ENCODE measurements at regions not wholly inside any gene's neighbourhood (a gene's known extent, or its start where the extent isn't known, plus 50 kb on each side); places are given as distances from the start of the nearest gene placed in this dataset.

- no peak for DNase-seq
- Mint-ChIP-seq H3K27me3 (no peaks in the 10 kb centered on the region), H3K4me1 (no peaks in the 10 kb centered on the region), H3K9me3 (no peaks in the 10 kb centered on the region), H3K4me3 (no peak overlapping the region), H3K27ac (no peak overlapping the region), H3K36me3 (ENCODE audit: low read depth) (no peaks in the 10 kb centered on the region)
- ChIA-PET POLR2A (no interaction called here), CTCF (no interaction called here)
Measured at GRCh38 chr5:93250424-93250823, 330.6 kb downstream of the NR2F1-AS1 start.

- Mint-ChIP-seq H3K4me3 (no peak overlapping the region), H3K27me3 (no peaks in the 10 kb centered on the region), H3K9me3 (no peaks in the 10 kb centered on the region), H3K4me1 (no peaks in the 10 kb centered on the region), H3K27ac (no peak overlapping the region), H3K36me3 (ENCODE audit: low read depth) (no peaks in the 10 kb centered on the region)
- CTCF ChIA-PET, result no interaction called here
- POLR2A ChIA-PET, result no interaction called here
- DNase-seq, result no peak
Measured at GRCh38 chr5:93249651-93250289, 331.2 kb downstream of the NR2F1-AS1 start.

- no peak for DNase-seq
- no peaks in the 10 kb centered on the region for H3K27me3 Mint-ChIP-seq
- CTCF ChIA-PET, result no interaction called here
- no peaks in the 10 kb centered on the region for H3K36me3 Mint-ChIP-seq (ENCODE audit: low read depth)
- POLR2A ChIA-PET, result no interaction called here
- no peaks in the 10 kb centered on the region for H3K9me3 Mint-ChIP-seq
- no peak overlapping the region for H3K27ac Mint-ChIP-seq
- H3K4me3 Mint-ChIP-seq, result no peak overlapping the region
- no peaks in the 10 kb centered on the region for H3K4me1 Mint-ChIP-seq
Measured at GRCh38 chr5:93247105-93247504, 333.9 kb downstream of the NR2F1-AS1 start.

GRCh38 chr5:93246090-93246855, 334.7 kb downstream of the NR2F1-AS1 start:
- H3K4me1 Mint-ChIP-seq, result no peaks in the 10 kb centered on the region
- H3K36me3 Mint-ChIP-seq (ENCODE audit: low read depth), result no peaks in the 10 kb centered on the region
- no peaks in the 10 kb centered on the region for H3K9me3 Mint-ChIP-seq
- no peak for DNase-seq
- ChIA-PET CTCF (no interaction called here), POLR2A (no interaction called here)
- no peak overlapping the region for H3K27ac Mint-ChIP-seq
- H3K27me3 Mint-ChIP-seq, result no peaks in the 10 kb centered on the region
- no peak overlapping the region for H3K4me3 Mint-ChIP-seq

GRCh38 chr5:93245226-93245625, 335.8 kb downstream of the NR2F1-AS1 start:
- POLR2A ChIA-PET, result no interaction called here
- DNase-seq, result no peak

GRCh38 chr5:93243481-93243880, 337.5 kb downstream of the NR2F1-AS1 start:
- POLR2A ChIA-PET, result no interaction called here
- Mint-ChIP-seq H3K27ac (no peak overlapping the region), H3K4me3 (no peak overlapping the region), H3K27me3 (no peaks in the 10 kb centered on the region), H3K36me3 (ENCODE audit: low read depth) (no peaks in the 10 kb centered on the region), H3K9me3 (no peaks in the 10 kb centered on the region), H3K4me1 (no peaks in the 10 kb centered on the region)
- no peak for DNase-seq
- CTCF ChIA-PET, result no interaction called here

More at GRCh38 chr5:93245226-93245625, 335.8 kb downstream of the NR2F1-AS1 start:
- Mint-ChIP-seq H3K27me3 (no peaks in the 10 kb centered on the region), H3K36me3 (ENCODE audit: low read depth) (no peaks in the 10 kb centered on the region), H3K9me3 (no peaks in the 10 kb centered on the region), H3K27ac (no peak overlapping the region), H3K4me1 (no peaks in the 10 kb centered on the region), H3K4me3 (no peak overlapping the region)
- CTCF ChIA-PET, result no interaction called here

GRCh38 chr5:93240228-93240834, 340.7 kb downstream of the NR2F1-AS1 start:
- Mint-ChIP-seq H3K4me1 (no peaks in the 10 kb centered on the region), H3K36me3 (ENCODE audit: low read depth) (no peaks in the 10 kb centered on the region), H3K27ac (no peak overlapping the region), H3K27me3 (no peaks in the 10 kb centered on the region), H3K4me3 (no peak overlapping the region), H3K9me3 (no peaks in the 10 kb centered on the region)
- ChIA-PET POLR2A (no interaction called here), CTCF (no interaction called here)
- DNase-seq, result no peak

GRCh38 chr5:93236807-93237421, 344.1 kb downstream of the NR2F1-AS1 start:
- no peaks in the 10 kb centered on the region for H3K9me3 Mint-ChIP-seq
- no peak overlapping the region for H3K4me3 Mint-ChIP-seq
- H3K27ac Mint-ChIP-seq, result no peak overlapping the region
- no peak for DNase-seq
- ChIA-PET CTCF (no interaction called here), POLR2A (no interaction called here)
- H3K36me3 Mint-ChIP-seq (ENCODE audit: low read depth), result no peaks in the 10 kb centered on the region
- no peaks in the 10 kb centered on the region for H3K4me1 Mint-ChIP-seq
- H3K27me3 Mint-ChIP-seq, result no peaks in the 10 kb centered on the region

GRCh38 chr5:93235761-93236160, 345.3 kb downstream of the NR2F1-AS1 start:
- no peak for DNase-seq
- Mint-ChIP-seq H3K27ac (no peak overlapping the region), H3K4me1 (no peaks in the 10 kb centered on the region), H3K9me3 (no peaks in the 10 kb centered on the region), H3K4me3 (no peak overlapping the region), H3K36me3 (ENCODE audit: low read depth) (no peaks in the 10 kb centered on the region), H3K27me3 (no peaks in the 10 kb centered on the region)
- ChIA-PET CTCF (no interaction called here), POLR2A (no interaction called here)

- DNase-seq, result no peak
- H3K9me3 Mint-ChIP-seq, result no peaks in the 10 kb centered on the region
- no peak overlapping the region for H3K27ac Mint-ChIP-seq
- H3K36me3 Mint-ChIP-seq (ENCODE audit: low read depth), result no peaks in the 10 kb centered on the region
- H3K4me3 Mint-ChIP-seq, result no peak overlapping the region
- ChIA-PET POLR2A (no interaction called here), CTCF (no interaction called here)
- H3K4me1 Mint-ChIP-seq, result no peaks in the 10 kb centered on the region
- no peaks in the 10 kb centered on the region for H3K27me3 Mint-ChIP-seq
Measured at GRCh38 chr5:93226202-93226735, 354.8 kb downstream of the NR2F1-AS1 start.

GRCh38 chr5:93225748-93226147, 355.3 kb downstream of the NR2F1-AS1 start:
- H3K27ac Mint-ChIP-seq, result no peak overlapping the region
- no peaks in the 10 kb centered on the region for H3K4me1 Mint-ChIP-seq
- no peak overlapping the region for H3K4me3 Mint-ChIP-seq
- ChIA-PET CTCF (no interaction called here), POLR2A (no interaction called here)
- H3K36me3 Mint-ChIP-seq (ENCODE audit: low read depth), result no peaks in the 10 kb centered on the region
- DNase-seq, result no peak
- no peaks in the 10 kb centered on the region for H3K9me3 Mint-ChIP-seq
- H3K27me3 Mint-ChIP-seq, result no peaks in the 10 kb centered on the region

GRCh38 chr5:93224624-93225023, 356.4 kb downstream of the NR2F1-AS1 start:
- H3K4me1 Mint-ChIP-seq, result no peaks in the 10 kb centered on the region
- ChIA-PET CTCF (no interaction called here), POLR2A (no interaction called here)
- H3K36me3 Mint-ChIP-seq (ENCODE audit: low read depth), result no peaks in the 10 kb centered on the region
- no peaks in the 10 kb centered on the region for H3K27me3 Mint-ChIP-seq
- H3K9me3 Mint-ChIP-seq, result no peaks in the 10 kb centered on the region
- no peak for DNase-seq
- no peak overlapping the region for H3K27ac Mint-ChIP-seq
- no peak overlapping the region for H3K4me3 Mint-ChIP-seq

GRCh38 chr5:93221773-93222172, 359.2 kb downstream of the NR2F1-AS1 start:
- ChIA-PET POLR2A (no interaction called here), CTCF (no interaction called here)
- DNase-seq, result no peak
- Mint-ChIP-seq H3K4me3 (no peak overlapping the region), H3K36me3 (ENCODE audit: low read depth) (no peaks in the 10 kb centered on the region), H3K9me3 (no peaks in the 10 kb centered on the region), H3K27ac (no peak overlapping the region), H3K4me1 (no peaks in the 10 kb centered on the region), H3K27me3 (no peaks in the 10 kb centered on the region)

All from activated CD4-positive, alpha-beta T cell treated with anti-CD3 and anti-CD28 coated beads, Interleukin-2, amount 10 ng/mL, durations not matched to agents 7 days and 5 days (primary cell).